HL-60 (cell line): ENCODE measurements at regions not wholly inside any gene's neighbourhood (a gene's known extent, or its start where the extent isn't known, plus 50 kb on each side); places are given as distances from the start of the nearest gene placed in this dataset.

Experiments used
- CTCF ChIP-seq: IDR thresholded peaks from one replicate; pipeline ENCODE4 v1.5.1; 2011; ENCODE audit warnings: low read length, control low read depth, inconsistent platforms; ENCODE audit not compliant: insufficient read depth
- GABPA ChIP-seq: IDR thresholded peaks from 2 replicates; pipeline ENCODE4 v1.6.1; 2012; ENCODE audit warnings: low read depth
- POLR2AphosphoS5 ChIP-seq: IDR thresholded peaks from 2 replicates; pipeline ENCODE4 v1.6.1; 2012; ENCODE audit warnings: low read depth

- no peak for TF ChIP-seq CTCF
- TF ChIP-seq GABPA = no peak
- TF ChIP-seq POLR2AphosphoS5 = no peak
These were observed 226.0 kb downstream of the DACT1 start for GRCh38 chr14:58863661-58864345.
